Gastroesophageal sphincter (tissue), 3 donors: ENCODE measurements at regions not wholly inside any gene's neighbourhood (a gene's known extent, or its start where the extent isn't known, plus 50 kb on each side); places are given as distances from the start of the nearest gene placed in this dataset.

ENCODE experiments used
- CTCF ChIP-seq, 4 experiments: fragments of 200-600 bp in 2 of 4; fragments of 450-650 bp in 2 of 4; sonication (generic) in 1 of 4; IDR thresholded peaks; one replicate each; pipeline ENCODE4 v1.5.1; 2017 to 2019; ENCODE audit warnings: antibody characterized with exemption in 4 of 4, mild to moderate bottlenecking in 2 of 4, moderate library complexity in 2 of 4
- EP300 ChIP-seq: sonication (generic); formaldehyde crosslinking; IDR thresholded peaks from one replicate; pipeline ENCODE4 v1.6.1; 2017; ENCODE audit warnings: antibody characterized with exemption, mild to moderate bottlenecking
- POLR2A ChIP-seq, 2 donors: fragments of 450-650 bp; IDR thresholded peaks; one replicate each; pipeline ENCODE4 v1.6.1; 2017; ENCODE audit warnings: antibody characterized with exemption in 2 of 2, mild to moderate bottlenecking in 2 of 2, moderate library complexity in 1 of 2
- POLR2AphosphoS5 ChIP-seq: sonication (generic); formaldehyde crosslinking; IDR thresholded peaks from one replicate; pipeline ENCODE4 v1.6.1; 2017; ENCODE audit warnings: antibody characterized with exemption

DNA sequence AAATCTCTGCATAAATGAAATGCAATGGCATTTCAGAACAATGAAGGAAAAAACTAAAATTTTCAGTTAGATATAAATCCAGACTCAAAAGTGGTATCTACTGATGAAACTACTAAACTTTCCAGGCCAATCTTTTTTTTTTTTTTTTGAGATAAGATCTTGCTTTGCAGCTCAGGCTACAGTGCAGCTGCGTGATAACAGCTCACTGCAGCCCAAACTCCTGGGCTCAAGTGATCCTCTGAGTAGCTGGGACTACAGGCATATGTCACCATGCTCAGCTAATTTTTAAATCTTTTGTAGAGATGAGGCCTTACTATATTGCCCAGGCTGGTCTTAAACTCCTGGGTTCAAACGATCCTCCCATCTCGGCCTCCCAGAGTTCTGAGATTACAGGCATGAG, 1228.2 kb upstream of the ADGRL3 start:
- TF ChIP-seq CTCF (IDR thresholded peaks at IDR 0.05) (no peak), POLR2A (IDR thresholded peaks at IDR 0.05) (no peak), POLR2AphosphoS5 (no peak), EP300 (no peak)
